GM19467 (cell line): ENCODE measurements at regions not wholly inside any gene's neighbourhood (a gene's known extent, or its start where the extent isn't known, plus 50 kb on each side); places are given as distances from the start of the nearest gene placed in this dataset.

Source experiments
- ATAC-seq: cut with Tn5 transposase; IDR thresholded peaks from one replicate; pipeline ENCODE4 v1.9.1; 2021; ENCODE audit warnings: mild to moderate bottlenecking, moderate library complexity; ENCODE audit not compliant: unreplicated experiment

GRCh38 chr18:27763341-27763740 is 413.6 kb downstream of the CDH2 start:
- no peak for ATAC-seq

GRCh38 chr18:27762054-27762453 is 414.9 kb downstream of the CDH2 start:
- no peak for ATAC-seq

GRCh38 chr18:27752944-27753343 is 424.0 kb downstream of the CDH2 start:
- no peak for ATAC-seq

GRCh38 chr18:27750923-27751322 is 426.0 kb downstream of the CDH2 start:
- ATAC-seq = no peak

GRCh38 chr18:27750014-27750413 is 426.9 kb downstream of the CDH2 start:
- no peak for ATAC-seq

- ATAC-seq = no peak
Measured at GRCh38 chr18:27749194-27749593, 427.7 kb downstream of the CDH2 start.

- ATAC-seq = no peak
Measured at GRCh38 chr18:27746241-27746640, 430.7 kb downstream of the CDH2 start.

GRCh38 chr18:27735117-27735516 is 441.8 kb downstream of the CDH2 start:
- no peak for ATAC-seq

- no peak for ATAC-seq
Measured at GRCh38 chr18:27731211-27731610, 445.7 kb downstream of the CDH2 start.

GRCh38 chr18:27728659-27729058 is 448.3 kb downstream of the CDH2 start:
- no peak for ATAC-seq

- ATAC-seq = no peak
Measured at GRCh38 chr18:27724362-27724761, 452.6 kb downstream of the CDH2 start.

- no peak for ATAC-seq
Measured at GRCh38 chr18:27723168-27723567, 453.8 kb downstream of the CDH2 start.

GRCh38 chr18:27719680-27720079 is 457.2 kb downstream of the CDH2 start:
- ATAC-seq = no peak

GRCh38 chr18:27717816-27718215 is 459.1 kb downstream of the CDH2 start:
- ATAC-seq = no peak

- ATAC-seq = no peak
Measured at GRCh38 chr18:27717250-27717649, 459.7 kb downstream of the CDH2 start.

GRCh38 chr18:27715751-27716150 is 461.2 kb downstream of the CDH2 start:
- ATAC-seq = no peak

GRCh38 chr18:27713738-27714095 is 463.2 kb downstream of the CDH2 start:
- no peak for ATAC-seq

- ATAC-seq = no peak
Measured at GRCh38 chr18:27713037-27713737, 463.7 kb downstream of the CDH2 start.

GRCh38 chr18:27712066-27712465 is 464.9 kb downstream of the CDH2 start:
- ATAC-seq = no peak

- ATAC-seq = no peak
Measured at GRCh38 chr18:27711382-27711781, 465.5 kb downstream of the CDH2 start.

- no peak for ATAC-seq
Measured at GRCh38 chr18:27709344-27709743, 467.6 kb downstream of the CDH2 start.

- ATAC-seq = no peak
Measured at GRCh38 chr18:27707201-27707600, 469.7 kb downstream of the CDH2 start.

GRCh38 chr18:27704736-27705361 is 472.1 kb downstream of the CDH2 start:
- no peak for ATAC-seq
